Stomach (tissue), 4 donors: ENCODE measurements at regions not wholly inside any gene's neighbourhood (a gene's known extent, or its start where the extent isn't known, plus 50 kb on each side); places are given as distances from the start of the nearest gene placed in this dataset.

Experiments used
- POLR2A ChIP-seq, 4 donors: fragments of 450-650 bp; IDR thresholded peaks; one replicate each; pipeline ENCODE4 v1.6.1; 2016; ENCODE audit warnings: antibody characterized with exemption in 4 of 4, control low read depth in 2 of 4, mild to moderate bottlenecking in 1 of 4, moderate library complexity in 1 of 4
- TF ChIP-seq, protein P1 (sequence below), 7 experiments: fragments of 450-650 bp in 4 of 7; fragments of 200-600 bp in 3 of 7; sonication (generic) in 3 of 7; IDR thresholded peaks; one replicate each; pipeline ENCODE4 v1.5.1; 2016 to 2019; ENCODE audit warnings: antibody characterized with exemption in 7 of 7, control low read depth in 2 of 7, mild to moderate bottlenecking in 1 of 7

DNA sequence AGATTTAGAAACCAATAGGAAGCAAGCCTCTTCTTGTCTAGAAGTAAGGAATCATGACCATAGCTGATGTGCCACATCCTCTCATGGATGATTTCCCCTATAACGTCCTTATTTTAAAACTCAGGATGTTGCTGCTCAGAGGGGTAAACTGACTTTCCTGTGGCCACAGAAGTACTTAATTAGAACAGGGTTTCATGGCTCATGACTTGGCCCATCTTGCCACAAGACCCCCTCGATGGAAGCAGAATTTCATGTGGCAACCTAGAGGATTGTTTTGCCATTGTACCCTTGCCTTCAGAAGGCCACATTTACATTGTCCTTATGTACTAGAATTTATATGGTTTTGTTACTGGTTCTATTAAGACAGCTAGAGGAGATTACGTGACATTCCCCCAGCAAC lies 173.5 kb upstream of the PELI2 start:
- TF ChIP-seq POLR2A (IDR thresholded peaks at IDR 0.05) = no peak
- TF ChIP-seq, protein P1, sequence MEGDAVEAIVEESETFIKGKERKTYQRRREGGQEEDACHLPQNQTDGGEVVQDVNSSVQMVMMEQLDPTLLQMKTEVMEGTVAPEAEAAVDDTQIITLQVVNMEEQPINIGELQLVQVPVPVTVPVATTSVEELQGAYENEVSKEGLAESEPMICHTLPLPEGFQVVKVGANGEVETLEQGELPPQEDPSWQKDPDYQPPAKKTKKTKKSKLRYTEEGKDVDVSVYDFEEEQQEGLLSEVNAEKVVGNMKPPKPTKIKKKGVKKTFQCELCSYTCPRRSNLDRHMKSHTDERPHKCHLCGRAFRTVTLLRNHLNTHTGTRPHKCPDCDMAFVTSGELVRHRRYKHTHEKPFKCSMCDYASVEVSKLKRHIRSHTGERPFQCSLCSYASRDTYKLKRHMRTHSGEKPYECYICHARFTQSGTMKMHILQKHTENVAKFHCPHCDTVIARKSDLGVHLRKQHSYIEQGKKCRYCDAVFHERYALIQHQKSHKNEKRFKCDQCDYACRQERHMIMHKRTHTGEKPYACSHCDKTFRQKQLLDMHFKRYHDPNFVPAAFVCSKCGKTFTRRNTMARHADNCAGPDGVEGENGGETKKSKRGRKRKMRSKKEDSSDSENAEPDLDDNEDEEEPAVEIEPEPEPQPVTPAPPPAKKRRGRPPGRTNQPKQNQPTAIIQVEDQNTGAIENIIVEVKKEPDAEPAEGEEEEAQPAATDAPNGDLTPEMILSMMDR (IDR thresholded peaks at IDR 0.05) = no peak
